ENCODE measurements at regions not wholly inside any gene's neighbourhood (a gene's known extent, or its start where the extent isn't known, plus 50 kb on each side); places are given as distances from the start of the nearest gene placed in this dataset.
"Not testable (repeated sequence)": the region's sequence is repeated elsewhere in the genome, so short reads cannot be mapped to it uniquely, and the experiment has no call there.

GRCh38 chr18:43964666-43965065 lies 687.4 kb upstream of the SYT4 start:
- Histone ChIP-seq H3K4me1 (ENCODE audit: control insufficient read depth in 2 of 2, insufficient read depth in 2 of 2, low read length in 1 of 2) (no peaks in the 10 kb centered on the region), H3K27ac (ENCODE audit: low read depth in 2 of 2, low read length in 1 of 2) (no peak overlapping the region), H3K36me3 (ENCODE audit: control insufficient read depth in 2 of 2, insufficient read depth in 2 of 2, low read length in 1 of 2) (no peaks in the 10 kb centered on the region), H3K9me3 (ENCODE audit: control insufficient read depth in 2 of 2, insufficient read depth in 1 of 2, low read depth in 1 of 2, low read length in 1 of 2) (no peaks in the 10 kb centered on the region), H3K27me3 (ENCODE audit: control insufficient read depth in 1 of 2, insufficient read depth in 2 of 2, low read length in 2 of 2) (no peaks in the 10 kb centered on the region), H3K4me3 (ENCODE audit: low read depth in 1 of 2, low read length in 2 of 2) (no peak overlapping the region)
- 95 to 100% methylated on average over 1 of the region's 1 CpG for WGBS, 2 donors

GRCh38 chr18:43965691-43966090 lies 688.4 kb upstream of the SYT4 start:
- 62 to 64% methylated on average over 4 of the region's 4 CpGs for WGBS, 2 donors
- no peaks in the 10 kb centered on the region for H3K27me3 ChIP-seq (ENCODE audit: control insufficient read depth in 1 of 2, insufficient read depth in 2 of 2, low read length in 2 of 2)
- no peak overlapping the region for H3K27ac ChIP-seq (ENCODE audit: low read depth in 2 of 2, low read length in 1 of 2)
- H3K36me3 ChIP-seq (ENCODE audit: control insufficient read depth in 2 of 2, insufficient read depth in 2 of 2, low read length in 1 of 2), result no peaks in the 10 kb centered on the region
- no peak overlapping the region for H3K4me3 ChIP-seq (ENCODE audit: low read depth in 1 of 2, low read length in 2 of 2)
- no peaks in the 10 kb centered on the region for H3K4me1 ChIP-seq (ENCODE audit: control insufficient read depth in 2 of 2, insufficient read depth in 2 of 2, low read length in 1 of 2)
- no peaks in the 10 kb centered on the region for H3K9me3 ChIP-seq (ENCODE audit: control insufficient read depth in 2 of 2, insufficient read depth in 1 of 2, low read depth in 1 of 2, low read length in 1 of 2)

- no peaks in the 10 kb centered on the region for H3K27me3 ChIP-seq (ENCODE audit: control insufficient read depth in 1 of 2, insufficient read depth in 2 of 2, low read length in 2 of 2)
- no peak overlapping the region for H3K4me3 ChIP-seq (ENCODE audit: low read depth in 1 of 2, low read length in 2 of 2)
- no peak overlapping the region for H3K27ac ChIP-seq (ENCODE audit: low read depth in 2 of 2, low read length in 1 of 2)
- no peaks in the 10 kb centered on the region for H3K4me1 ChIP-seq (ENCODE audit: control insufficient read depth in 2 of 2, insufficient read depth in 2 of 2, low read length in 1 of 2)
- H3K9me3 ChIP-seq (ENCODE audit: control insufficient read depth in 2 of 2, insufficient read depth in 1 of 2, low read depth in 1 of 2, low read length in 1 of 2), result no peaks in the 10 kb centered on the region
- WGBS, 2 donors, result 92 to 97% methylated on average over 4 of the region's 4 CpGs
- no peaks in the 10 kb centered on the region for H3K36me3 ChIP-seq (ENCODE audit: control insufficient read depth in 2 of 2, insufficient read depth in 2 of 2, low read length in 1 of 2)
Measured at GRCh38 chr18:43970656-43971055, 693.4 kb upstream of the SYT4 start.

GRCh38 chr18:43978174-43978573 lies 700.9 kb upstream of the SYT4 start:
- Histone ChIP-seq H3K36me3 (ENCODE audit: control insufficient read depth in 2 of 2, insufficient read depth in 2 of 2, low read length in 1 of 2) (no peaks in the 10 kb centered on the region), H3K9me3 (ENCODE audit: control insufficient read depth in 2 of 2, insufficient read depth in 1 of 2, low read depth in 1 of 2, low read length in 1 of 2) (no peaks in the 10 kb centered on the region), H3K27ac (ENCODE audit: low read depth in 2 of 2, low read length in 1 of 2) (no peak overlapping the region), H3K27me3 (ENCODE audit: control insufficient read depth in 1 of 2, insufficient read depth in 2 of 2, low read length in 2 of 2) (no peaks in the 10 kb centered on the region), H3K4me1 (ENCODE audit: control insufficient read depth in 2 of 2, insufficient read depth in 2 of 2, low read length in 1 of 2) (no peaks in the 10 kb centered on the region), H3K4me3 (ENCODE audit: low read depth in 1 of 2, low read length in 2 of 2) (no peak overlapping the region)
- 61 to 67% methylated on average over 4 of the region's 4 CpGs for WGBS, 2 donors

GRCh38 chr18:43982582-43982981 lies 698.1 kb upstream of the SETBP1 start:
- 88% methylated on average over 4 of the region's 4 CpGs for WGBS, 2 donors

GRCh38 chr18:43987061-43987460 lies 693.6 kb upstream of the SETBP1 start:
- H3K9me3 ChIP-seq (ENCODE audit: control insufficient read depth in 2 of 2, insufficient read depth in 1 of 2, low read depth in 1 of 2, low read length in 1 of 2); H3K4me3 ChIP-seq (ENCODE audit: low read depth in 1 of 2, low read length in 2 of 2); H3K36me3 ChIP-seq (ENCODE audit: control insufficient read depth in 2 of 2, insufficient read depth in 2 of 2, low read length in 1 of 2); H3K27ac ChIP-seq (ENCODE audit: low read depth in 2 of 2, low read length in 1 of 2); H3K27me3 ChIP-seq (ENCODE audit: control insufficient read depth in 1 of 2, insufficient read depth in 2 of 2, low read length in 2 of 2); H3K4me1 ChIP-seq (ENCODE audit: control insufficient read depth in 2 of 2, insufficient read depth in 2 of 2, low read length in 1 of 2): not testable (repeated sequence)
- WGBS, 2 donors, result 75 to 80% methylated on average over 4 of the region's 4 CpGs

More at GRCh38 chr18:43982582-43982981, 698.1 kb upstream of the SETBP1 start:
- Histone ChIP-seq H3K36me3 (ENCODE audit: control insufficient read depth in 2 of 2, insufficient read depth in 2 of 2, low read length in 1 of 2) (no peaks in the 10 kb centered on the region), H3K4me1 (ENCODE audit: control insufficient read depth in 2 of 2, insufficient read depth in 2 of 2, low read length in 1 of 2) (no peaks in the 10 kb centered on the region), H3K27me3 (ENCODE audit: control insufficient read depth in 1 of 2, insufficient read depth in 2 of 2, low read length in 2 of 2) (no peaks in the 10 kb centered on the region), H3K9me3 (ENCODE audit: control insufficient read depth in 2 of 2, insufficient read depth in 1 of 2, low read depth in 1 of 2, low read length in 1 of 2) (peaks cover 2 to 5% of the 10 kb centered on the region in 2 donors), H3K4me3 (ENCODE audit: low read depth in 1 of 2, low read length in 2 of 2) (no peak overlapping the region), H3K27ac (ENCODE audit: low read depth in 2 of 2, low read length in 1 of 2) (no peak overlapping the region)

- H3K4me3 ChIP-seq (ENCODE audit: low read depth in 1 of 2, low read length in 2 of 2), result no peak overlapping the region
- H3K27me3 ChIP-seq (ENCODE audit: control insufficient read depth in 1 of 2, insufficient read depth in 2 of 2, low read length in 2 of 2), result no peaks in the 10 kb centered on the region
- WGBS, 2 donors, result 43 to 46% methylated on average over 1 of the region's 1 CpG
- no peaks in the 10 kb centered on the region for H3K4me1 ChIP-seq (ENCODE audit: control insufficient read depth in 2 of 2, insufficient read depth in 2 of 2, low read length in 1 of 2)
- H3K9me3 ChIP-seq (ENCODE audit: control insufficient read depth in 2 of 2, insufficient read depth in 1 of 2, low read depth in 1 of 2, low read length in 1 of 2), result no peaks in the 10 kb centered on the region
- H3K27ac ChIP-seq (ENCODE audit: low read depth in 2 of 2, low read length in 1 of 2), result no peak overlapping the region
- H3K36me3 ChIP-seq (ENCODE audit: control insufficient read depth in 2 of 2, insufficient read depth in 2 of 2, low read length in 1 of 2), result no peaks in the 10 kb centered on the region
Measured at GRCh38 chr18:43992741-43993140, 687.9 kb upstream of the SETBP1 start.

- Histone ChIP-seq H3K4me3 (ENCODE audit: low read depth in 1 of 2, low read length in 2 of 2) (no peak overlapping the region), H3K4me1 (ENCODE audit: control insufficient read depth in 2 of 2, insufficient read depth in 2 of 2, low read length in 1 of 2) (no peaks in the 10 kb centered on the region), H3K27me3 (ENCODE audit: control insufficient read depth in 1 of 2, insufficient read depth in 2 of 2, low read length in 2 of 2) (no peaks in the 10 kb centered on the region), H3K27ac (ENCODE audit: low read depth in 2 of 2, low read length in 1 of 2) (no peak overlapping the region), H3K9me3 (ENCODE audit: control insufficient read depth in 2 of 2, insufficient read depth in 1 of 2, low read depth in 1 of 2, low read length in 1 of 2) (no peaks in the 10 kb centered on the region), H3K36me3 (ENCODE audit: control insufficient read depth in 2 of 2, insufficient read depth in 2 of 2, low read length in 1 of 2) (no peaks in the 10 kb centered on the region)
- 76 to 85% methylated on average over 4 of the region's 4 CpGs for WGBS, 2 donors
Measured at GRCh38 chr18:43994381-43994780, 686.3 kb upstream of the SETBP1 start.

GRCh38 chr18:44013871-44014270 lies 666.8 kb upstream of the SETBP1 start:
- no peaks in the 10 kb centered on the region for H3K9me3 ChIP-seq (ENCODE audit: control insufficient read depth in 2 of 2, insufficient read depth in 1 of 2, low read depth in 1 of 2, low read length in 1 of 2)
- H3K4me1 ChIP-seq (ENCODE audit: control insufficient read depth in 2 of 2, insufficient read depth in 2 of 2, low read length in 1 of 2), result no peaks in the 10 kb centered on the region
- H3K4me3 ChIP-seq (ENCODE audit: low read depth in 1 of 2, low read length in 2 of 2), result no peak overlapping the region
- WGBS, 2 donors, result 78 to 87% methylated on average over 2 of the region's 2 CpGs
- H3K27me3 ChIP-seq (ENCODE audit: control insufficient read depth in 1 of 2, insufficient read depth in 2 of 2, low read length in 2 of 2), result no peaks in the 10 kb centered on the region
- H3K36me3 ChIP-seq (ENCODE audit: control insufficient read depth in 2 of 2, insufficient read depth in 2 of 2, low read length in 1 of 2), result no peaks in the 10 kb centered on the region
- H3K27ac ChIP-seq (ENCODE audit: low read depth in 2 of 2, low read length in 1 of 2), result no peak overlapping the region

- H3K27ac ChIP-seq (ENCODE audit: low read depth in 2 of 2, low read length in 1 of 2), result no peak overlapping the region
- H3K27me3 ChIP-seq (ENCODE audit: control insufficient read depth in 1 of 2, insufficient read depth in 2 of 2, low read length in 2 of 2), result no peaks in the 10 kb centered on the region
- no peaks in the 10 kb centered on the region for H3K4me1 ChIP-seq (ENCODE audit: control insufficient read depth in 2 of 2, insufficient read depth in 2 of 2, low read length in 1 of 2)
- H3K36me3 ChIP-seq (ENCODE audit: control insufficient read depth in 2 of 2, insufficient read depth in 2 of 2, low read length in 1 of 2), result no peaks in the 10 kb centered on the region
- no peak overlapping the region for H3K4me3 ChIP-seq (ENCODE audit: low read depth in 1 of 2, low read length in 2 of 2)
- 47 to 56% methylated on average over 1 of the region's 1 CpG for WGBS, 2 donors
- no peaks in the 10 kb centered on the region for H3K9me3 ChIP-seq (ENCODE audit: control insufficient read depth in 2 of 2, insufficient read depth in 1 of 2, low read depth in 1 of 2, low read length in 1 of 2)
Measured at GRCh38 chr18:44025421-44025820, 655.3 kb upstream of the SETBP1 start.
